Superior temporal gyrus (tissue), 1 donor: ENCODE measurements at regions not wholly inside any gene's neighbourhood (a gene's known extent, or its start where the extent isn't known, plus 50 kb on each side); places are given as distances from the start of the nearest gene placed in this dataset.
"Not testable (repeated sequence)": the region's sequence is repeated elsewhere in the genome, so short reads cannot be mapped to it uniquely, and the experiment has no call there.

Source experiments
- DNase-seq: peaks from one replicate; pipeline ENCODE4 v3.0.0-alpha.2; 2016; ENCODE audit errors: extremely low spot score

DNA sequence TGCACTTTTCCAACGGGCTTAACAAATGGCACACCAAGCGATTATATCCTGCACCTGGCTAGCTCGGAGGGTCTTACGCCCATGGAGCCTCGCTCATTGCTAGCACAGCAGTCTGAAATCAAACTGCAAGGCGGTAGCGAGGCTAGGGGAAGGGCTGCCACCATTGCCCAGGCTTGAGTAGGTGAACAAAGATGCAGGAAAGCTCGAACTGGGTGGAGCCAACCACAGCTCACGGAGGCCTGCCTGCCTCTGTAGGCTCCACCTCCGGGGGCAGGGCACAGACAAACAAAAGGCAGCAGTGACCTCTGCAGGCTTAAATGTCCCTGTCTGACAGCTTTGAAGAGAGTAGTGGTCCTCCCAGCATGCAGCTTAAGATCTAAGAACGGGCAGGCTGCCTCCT lies 365.4 kb downstream of the MMUT start:
- DNase-seq, result not testable (repeated sequence)

GRCh38 chr6:49097116-49097515 lies 365.9 kb downstream of the MMUT start:
- DNase-seq, result no peak

GRCh38 chr6:49088631-49089030 lies 374.4 kb downstream of the MMUT start:
- no peak for DNase-seq

DNA sequence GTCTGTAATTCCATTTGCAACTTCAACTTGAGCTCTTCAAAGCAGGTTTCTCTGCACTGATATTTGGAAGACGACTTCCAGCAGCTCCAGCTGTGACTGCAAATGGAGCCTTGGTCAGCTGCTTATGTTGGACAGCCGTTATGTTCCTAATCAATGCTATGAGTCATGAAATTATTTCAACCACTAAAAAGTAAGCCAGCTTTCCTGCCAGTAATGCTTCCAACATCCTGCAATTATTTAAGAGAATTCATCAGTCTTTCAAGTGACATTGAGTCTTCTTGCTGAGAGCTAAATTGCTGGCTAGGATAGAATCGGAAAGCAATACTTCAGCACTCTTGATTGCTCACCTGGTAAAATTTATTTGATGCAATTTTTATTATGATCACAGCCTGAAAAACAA lies 375.7 kb downstream of the MMUT start:
- no peak for DNase-seq

GRCh38 chr6:49082611-49083010 lies 380.4 kb downstream of the MMUT start:
- DNase-seq, result no peak

GRCh38 chr6:49072885-49073620 lies 390.0 kb downstream of the MMUT start:
- no peak for DNase-seq

- no peak for DNase-seq
These were observed 390.9 kb downstream of the MMUT start for GRCh38 chr6:49072146-49072545.

DNA sequence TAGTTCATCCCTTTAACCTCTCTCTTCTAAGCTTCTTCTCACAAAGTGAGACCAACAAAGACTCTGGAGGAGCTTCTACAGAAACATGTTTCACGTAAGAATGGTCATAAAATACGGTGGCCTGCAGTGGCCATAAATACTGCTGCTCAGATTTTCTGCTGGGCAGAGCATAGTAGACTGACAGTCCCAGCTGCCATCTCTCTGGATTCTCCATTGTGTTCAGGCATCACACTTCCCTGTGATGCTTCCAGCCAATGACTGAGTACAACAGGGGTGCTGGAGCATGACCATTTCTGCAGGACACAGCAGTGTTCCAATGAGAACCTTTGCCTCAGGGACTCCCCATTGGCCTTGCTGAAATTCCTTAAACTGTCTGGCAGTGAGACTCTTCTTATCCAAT lies 392.6 kb downstream of the MMUT start:
- no peak for DNase-seq

- DNase-seq, result no peak
These were observed 408.7 kb downstream of the MMUT start for GRCh38 chr6:49054311-49054710.

DNA sequence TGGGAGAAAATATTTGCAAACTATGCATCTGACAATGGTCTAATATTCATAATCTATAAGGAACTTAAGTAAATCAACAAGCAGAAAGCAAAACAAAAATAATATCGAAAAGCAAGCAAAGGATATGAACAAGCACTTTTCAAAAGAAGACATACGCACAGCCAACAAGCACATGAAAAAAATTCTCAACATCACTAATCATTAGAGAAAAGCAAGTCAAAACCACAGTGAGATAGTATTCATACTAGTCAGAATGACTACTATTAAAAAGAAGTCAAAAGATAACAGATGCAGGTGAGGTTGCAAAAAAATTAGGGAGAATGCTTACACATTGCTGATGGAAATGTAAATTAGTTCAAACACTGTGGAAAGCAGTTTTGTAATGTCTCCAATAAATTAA lies 410.2 kb downstream of the MMUT start:
- DNase-seq, result no peak

GRCh38 chr6:49051281-49051680 lies 411.8 kb downstream of the MMUT start:
- DNase-seq, result no peak

GRCh38 chr6:49050584-49050983 lies 412.5 kb downstream of the MMUT start:
- peak; percentile 16 for DNase-seq

DNA sequence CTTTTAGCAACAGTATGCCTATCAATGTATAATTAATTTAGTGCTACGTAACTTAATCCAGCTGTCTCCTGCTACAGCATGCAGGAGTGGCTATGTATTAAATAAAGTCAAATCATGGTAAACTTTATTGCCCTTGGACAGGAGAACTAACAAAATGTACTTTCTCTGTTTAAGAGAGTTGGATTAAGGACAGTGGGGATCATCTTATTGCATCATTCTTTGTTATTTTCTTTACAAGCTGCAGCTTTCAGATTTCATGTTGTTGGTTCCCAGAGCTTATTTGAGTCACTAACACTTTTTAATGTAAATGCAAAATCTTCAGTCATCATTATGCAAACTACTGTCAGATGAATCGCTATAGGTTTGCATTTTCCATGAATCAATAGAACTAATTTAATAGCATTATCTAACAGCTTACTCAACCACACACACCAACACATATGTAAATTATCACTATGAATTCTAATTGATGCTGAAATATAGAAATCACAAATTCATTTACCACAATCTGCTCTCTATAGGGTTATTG lies 424.7 kb downstream of the MMUT start:
- DNase-seq, result no peak

DNA sequence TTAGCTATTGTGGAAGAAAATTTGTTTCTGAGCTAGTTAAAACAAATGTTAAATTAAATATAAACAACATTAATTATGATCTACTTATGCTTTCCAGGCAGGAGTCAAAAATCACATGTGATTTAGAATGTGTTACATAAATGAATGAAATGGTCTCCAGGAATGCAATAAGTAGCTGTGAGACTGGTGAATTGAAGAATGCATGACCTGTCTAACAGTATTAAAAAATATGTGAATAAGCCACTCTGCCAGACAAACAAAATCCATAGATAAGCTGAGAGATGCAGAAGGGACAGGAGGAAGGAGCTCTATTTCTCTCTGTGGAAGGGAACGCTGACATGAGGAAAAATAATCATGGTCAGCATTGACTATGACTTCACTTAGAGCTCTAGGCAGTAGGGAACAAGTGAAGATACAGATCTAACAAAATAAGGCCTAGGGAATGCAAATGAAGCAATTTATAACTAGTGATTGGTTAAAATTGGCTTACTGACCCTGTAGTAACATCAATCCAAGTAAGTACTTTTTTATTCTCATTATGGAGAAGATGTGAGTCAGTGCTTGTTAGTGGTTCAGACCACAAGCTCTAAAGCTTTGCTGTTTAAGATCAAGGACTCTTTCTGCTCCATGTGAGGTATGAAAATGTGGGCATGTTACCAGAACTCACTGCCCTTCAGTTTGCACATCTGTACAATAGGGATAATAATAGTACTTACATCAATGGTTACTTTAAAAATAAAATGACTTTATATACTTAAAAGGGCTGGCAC lies 432.6 kb downstream of the MMUT start:
- no peak for DNase-seq

DNA sequence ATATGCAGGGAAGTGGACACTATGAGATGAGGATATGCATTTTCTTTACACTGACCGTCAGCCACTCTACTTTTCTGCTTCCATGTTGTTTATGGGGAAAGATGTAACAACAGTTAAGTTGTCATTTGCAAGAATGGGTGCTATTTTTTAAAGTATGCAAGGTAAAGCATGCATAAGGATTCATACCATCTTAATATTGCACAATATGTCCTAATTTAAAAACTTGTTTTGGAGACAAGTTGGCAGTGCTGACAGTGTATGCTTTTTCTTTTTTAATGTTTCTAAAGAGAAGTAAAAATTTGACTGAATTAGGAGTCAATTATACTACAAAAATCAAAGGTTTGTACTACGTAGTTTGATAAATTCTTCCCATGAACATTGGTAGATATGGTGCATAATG lies 435.4 kb downstream of the MMUT start:
- no peak for DNase-seq

GRCh38 chr6:49025273-49026240 lies 437.5 kb downstream of the MMUT start:
- DNase-seq, result no peak

- DNase-seq, result no peak
These were observed 458.3 kb downstream of the MMUT start for GRCh38 chr6:49004801-49005200.

GRCh38 chr6:49003348-49003747 lies 459.7 kb downstream of the MMUT start:
- no peak for DNase-seq

DNA sequence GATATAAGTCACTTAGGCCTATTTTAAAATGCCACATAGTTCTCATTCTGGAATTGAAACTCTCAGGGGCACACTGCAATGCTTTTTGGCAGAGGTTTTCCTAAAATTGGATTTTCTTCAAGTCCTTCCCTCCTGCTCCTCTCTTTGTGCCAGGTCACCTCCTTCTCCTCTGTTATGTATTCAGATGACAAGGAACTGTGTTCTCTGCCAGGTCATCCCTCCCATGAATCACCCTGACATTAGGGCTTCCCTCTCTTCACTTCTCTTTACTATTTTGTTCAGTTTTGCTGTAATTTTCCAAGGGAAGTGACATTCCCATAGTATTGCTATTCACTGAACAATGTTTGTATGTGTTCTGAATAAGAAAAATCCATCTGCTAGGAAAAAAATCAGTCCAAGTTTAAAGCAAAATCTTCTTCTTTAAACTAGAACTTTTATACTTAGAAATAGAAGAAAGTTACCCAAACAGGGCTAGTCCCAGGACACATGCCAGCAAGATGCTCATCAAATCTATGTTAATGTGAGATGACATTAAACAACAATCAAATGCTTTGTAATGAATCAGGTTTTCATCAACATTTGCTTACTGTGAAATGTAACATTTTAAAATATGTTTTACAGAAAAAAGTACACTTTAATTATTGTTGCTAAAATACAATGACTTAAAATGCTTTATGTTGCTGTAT lies 461.1 kb downstream of the MMUT start:
- peak; percentile 56 for DNase-seq

GRCh38 chr6:48998574-48998973 lies 464.5 kb downstream of the MMUT start:
- DNase-seq, result no peak

DNA sequence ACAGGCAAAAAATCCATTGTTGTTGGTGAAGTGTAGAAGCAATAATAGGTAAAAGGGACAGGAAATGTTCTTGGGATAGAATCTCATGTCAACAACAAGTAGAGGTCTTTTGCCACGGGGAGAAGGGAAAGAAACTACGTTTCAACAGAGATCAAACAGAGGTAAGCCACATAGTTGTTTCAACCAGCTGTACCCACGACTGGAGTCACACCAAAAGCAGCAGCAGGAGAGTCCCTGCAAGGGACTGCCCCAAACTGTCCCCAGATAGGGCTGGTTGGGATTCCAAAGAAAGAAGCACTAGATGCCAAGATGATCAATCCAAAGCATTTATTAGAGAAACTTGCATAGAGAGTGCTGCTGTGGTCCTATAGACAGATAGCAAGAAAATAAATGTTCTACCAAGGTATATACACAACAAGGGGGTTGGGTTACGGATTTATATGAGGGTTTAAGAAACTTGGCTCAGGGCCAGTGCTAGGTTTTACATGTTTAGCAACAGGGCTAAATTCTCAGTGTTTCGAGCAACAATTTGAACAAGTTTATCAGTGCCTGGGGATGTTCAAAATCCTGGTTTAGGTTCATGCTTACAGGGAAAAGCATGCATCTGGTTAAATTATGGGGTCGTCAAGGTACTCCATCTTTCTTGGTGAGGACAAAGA lies 466.5 kb downstream of the MMUT start:
- no peak for DNase-seq
